ENCODE measurements at regions not wholly inside any gene's neighbourhood (a gene's known extent, or its start where the extent isn't known, plus 50 kb on each side); places are given as distances from the start of the nearest gene placed in this dataset.

GRCh38 chr3:20652231-20652986 is 466.4 kb upstream of the SGO1 start:
- Histone ChIP-seq H3K4me1 (ENCODE audit: control insufficient read depth, insufficient read depth, low read length) (no peaks in the 10 kb centered on the region), H3K9me3 (ENCODE audit: control insufficient read depth, insufficient read depth, low read depth, low read length) (no peaks in the 10 kb centered on the region), H3K36me3 (ENCODE audit: control insufficient read depth, insufficient read depth, low read length) (no peaks in the 10 kb centered on the region), H3K4me3 (ENCODE audit: low read depth in 2 of 2, low read length in 2 of 2) (no peak overlapping the region), H3K27ac (ENCODE audit: low read length) (no peak overlapping the region), H3K27me3 (ENCODE audit: control insufficient read depth, insufficient read depth, low read length) (no peaks in the 10 kb centered on the region)
- ChIA-PET POLR2A (no interaction called here), CTCF (no interaction called here)
- intact Hi-C loops (cut with micrococcal nuclease; ENCODE audit: unreplicated experiment) (no loop called here), in situ Hi-C loops (cut with HindIII; ENCODE audit: low pct_unique_long_range_greater_than_20kb, low sequenced_read_pairs) (no loop called here)
- DNase-seq (ENCODE audit: low read depth, low spot score): no peak
- ATAC-seq: no peak
- BruUV-seq (replicated peaks): no TSS peak
- TF ChIP-seq CTCF (IDR thresholded peaks at IDR 0.05): no peak
- no peak for TF ChIP-seq POLR2AphosphoS5 (IDR thresholded peaks at IDR 0.05; ENCODE audit: low read depth, low read length)

- ATAC-seq (no peak), DNase-seq (ENCODE audit: low read depth, low spot score) (no peak)
- Histone ChIP-seq H3K36me3 (ENCODE audit: control insufficient read depth, insufficient read depth, low read length) (no peaks in the 10 kb centered on the region), H3K4me3 (ENCODE audit: low read depth in 2 of 2, low read length in 2 of 2) (no peak overlapping the region), H3K27ac (ENCODE audit: low read length) (no peak overlapping the region), H3K9me3 (ENCODE audit: control insufficient read depth, insufficient read depth, low read depth, low read length) (no peaks in the 10 kb centered on the region), H3K4me1 (ENCODE audit: control insufficient read depth, insufficient read depth, low read length) (no peaks in the 10 kb centered on the region), H3K27me3 (ENCODE audit: control insufficient read depth, insufficient read depth, low read length) (no peaks in the 10 kb centered on the region)
- intact Hi-C loops (cut with micrococcal nuclease; ENCODE audit: unreplicated experiment): no loop called here
- TF ChIP-seq REST (IDR thresholded peaks at IDR 0.05; ENCODE audit: insufficient read depth in 1 of 2, low read depth in 2 of 2, low read length in 1 of 2) (no peak), TCF7L2 (IDR thresholded peaks at IDR 0.05; ENCODE audit: low read depth, low read length) (no peak), POLR2AphosphoS5 (IDR thresholded peaks at IDR 0.05; ENCODE audit: low read depth, low read length) (no peak), CTCF (IDR thresholded peaks at IDR 0.05) (no peak), SIN3A (IDR thresholded peaks at IDR 0.05; ENCODE audit: borderline replicate concordance, insufficient read depth, low read depth, low read length) (no peak)
- ChIA-PET CTCF (no interaction called here), POLR2A (no interaction called here)
- BruUV-seq (replicated peaks): no TSS peak
- in situ Hi-C loops (cut with HindIII; ENCODE audit: low pct_unique_long_range_greater_than_20kb, low sequenced_read_pairs): no loop called here
Observed at GRCh38 chr3:20648921-20649381, 462.9 kb upstream of the SGO1 start.

All from Panc1 (cell line).